ENCODE measurements at regions not wholly inside any gene's neighbourhood (a gene's known extent, or its start where the extent isn't known, plus 50 kb on each side); places are given as distances from the start of the nearest gene placed in this dataset.

DNA sequence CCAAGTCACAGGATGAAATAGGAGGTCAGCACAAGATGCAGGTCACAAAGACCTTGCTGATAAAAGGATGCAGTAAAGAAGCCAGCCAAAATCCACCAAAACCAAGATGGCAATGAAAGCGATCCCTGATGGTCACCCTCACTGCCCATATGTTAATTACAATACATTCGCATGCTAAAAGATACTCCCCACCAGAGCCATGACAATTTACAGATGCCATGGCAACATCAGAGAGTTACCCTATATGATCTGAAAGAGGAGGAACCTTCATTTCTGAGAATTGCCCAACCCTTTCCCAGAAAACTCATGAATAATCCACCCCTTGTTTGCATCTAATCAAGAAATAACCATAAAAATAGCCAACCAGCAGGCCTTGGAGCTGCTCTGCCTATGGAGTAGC lies 709.8 kb downstream of the METTL4 start:
- intact Hi-C loops (cut with DNase I; ENCODE audit: low total_unique reads): no loop called here
- Histone ChIP-seq H3K9me3 (peaks cover 0 to 22% (median 3%) of the 10 kb centered on the region in 4 donors), H3K27me3 (no peaks in the 10 kb centered on the region), H3K4me1 (no peaks in the 10 kb centered on the region), H3K4me3 (no peak overlapping the region), H3K36me3 (no peaks in the 10 kb centered on the region), H3K27ac (no peak overlapping the region)
- 85 to 98% (median 93%) methylated on average over 2 of the region's 2 CpGs for WGBS, 5 donors
- no peak for TF ChIP-seq POLR2AphosphoS5 (IDR thresholded peaks at IDR 0.05)
- TF ChIP-seq POLR2A (IDR thresholded peaks at IDR 0.05): no peak
- TF ChIP-seq, protein P1, sequence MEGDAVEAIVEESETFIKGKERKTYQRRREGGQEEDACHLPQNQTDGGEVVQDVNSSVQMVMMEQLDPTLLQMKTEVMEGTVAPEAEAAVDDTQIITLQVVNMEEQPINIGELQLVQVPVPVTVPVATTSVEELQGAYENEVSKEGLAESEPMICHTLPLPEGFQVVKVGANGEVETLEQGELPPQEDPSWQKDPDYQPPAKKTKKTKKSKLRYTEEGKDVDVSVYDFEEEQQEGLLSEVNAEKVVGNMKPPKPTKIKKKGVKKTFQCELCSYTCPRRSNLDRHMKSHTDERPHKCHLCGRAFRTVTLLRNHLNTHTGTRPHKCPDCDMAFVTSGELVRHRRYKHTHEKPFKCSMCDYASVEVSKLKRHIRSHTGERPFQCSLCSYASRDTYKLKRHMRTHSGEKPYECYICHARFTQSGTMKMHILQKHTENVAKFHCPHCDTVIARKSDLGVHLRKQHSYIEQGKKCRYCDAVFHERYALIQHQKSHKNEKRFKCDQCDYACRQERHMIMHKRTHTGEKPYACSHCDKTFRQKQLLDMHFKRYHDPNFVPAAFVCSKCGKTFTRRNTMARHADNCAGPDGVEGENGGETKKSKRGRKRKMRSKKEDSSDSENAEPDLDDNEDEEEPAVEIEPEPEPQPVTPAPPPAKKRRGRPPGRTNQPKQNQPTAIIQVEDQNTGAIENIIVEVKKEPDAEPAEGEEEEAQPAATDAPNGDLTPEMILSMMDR (IDR thresholded peaks at IDR 0.05): no peak
- no peak for TF ChIP-seq EP300 (IDR thresholded peaks at IDR 0.05)
- DNase-seq: no peak

DNA sequence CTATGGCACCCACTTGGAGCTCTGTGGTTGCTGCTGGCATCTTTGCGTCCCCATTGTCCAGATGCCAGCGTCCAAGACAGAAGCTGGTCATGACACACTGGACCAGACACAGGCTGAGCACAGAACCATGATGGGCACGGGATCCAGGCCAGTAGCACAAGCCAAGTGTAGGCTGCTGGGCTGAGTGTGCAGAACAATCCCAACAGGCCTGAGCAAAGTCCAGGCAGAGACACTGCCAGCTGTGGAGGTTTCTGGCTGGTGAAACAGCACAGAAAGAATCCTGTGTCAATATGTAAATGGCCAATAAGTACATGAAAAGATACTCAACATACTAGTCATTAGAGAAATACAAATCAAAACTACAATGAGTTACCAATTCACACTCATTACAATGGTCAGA lies 705.4 kb downstream of the METTL4 start:
- Histone ChIP-seq H3K9me3 (peaks cover 0 to 22% (median 3%) of the 10 kb centered on the region in 4 donors), H3K27me3 (no peaks in the 10 kb centered on the region)
- intact Hi-C loops (cut with DNase I; ENCODE audit: low total_unique reads): no loop called here

DNA sequence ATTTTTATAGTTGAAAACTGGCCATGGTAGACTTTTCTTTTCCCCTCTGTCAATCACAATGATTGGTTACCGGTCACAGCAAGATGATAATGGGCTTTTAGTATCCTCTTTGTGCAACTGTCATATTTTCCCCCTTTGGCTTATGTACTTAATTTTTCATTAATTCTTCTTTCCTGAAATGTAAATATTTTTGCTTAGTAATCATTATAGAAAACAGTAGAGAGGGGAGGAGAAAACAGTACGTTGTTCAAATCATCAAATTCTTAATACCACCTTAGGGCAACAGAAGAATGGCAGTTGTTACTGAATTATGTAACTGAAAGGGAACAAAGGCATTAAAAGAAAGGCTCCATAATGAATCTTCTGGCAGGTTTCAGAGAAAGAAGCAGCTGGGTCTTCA lies 699.0 kb downstream of the METTL4 start:
- no peak for DNase-seq
- intact Hi-C loops (cut with DNase I; ENCODE audit: low total_unique reads): no loop called here
- Histone ChIP-seq H3K27ac (no peak overlapping the region), H3K36me3 (no peaks in the 10 kb centered on the region), H3K27me3 (no peaks in the 10 kb centered on the region), H3K9me3 (no peaks in the 10 kb centered on the region), H3K4me1 (no peaks in the 10 kb centered on the region), H3K4me3 (no peak overlapping the region)
- TF ChIP-seq, protein P1 (IDR thresholded peaks at IDR 0.05): no peak
- no peak for TF ChIP-seq EP300 (IDR thresholded peaks at IDR 0.05)
- no peak for TF ChIP-seq POLR2A (IDR thresholded peaks at IDR 0.05)
- no peak for TF ChIP-seq POLR2AphosphoS5 (IDR thresholded peaks at IDR 0.05)
- 57 to 77% (median 65%) methylated on average over 2 of the region's 2 CpGs for WGBS, 5 donors

More for the DNA sequence above, 705.4 kb downstream of the METTL4 start:
- Histone ChIP-seq H3K36me3 (no peaks in the 10 kb centered on the region), H3K27ac (no peak overlapping the region), H3K4me3 (no peak overlapping the region), H3K4me1 (no peaks in the 10 kb centered on the region)
- WGBS, 5 donors: 75 to 91% (median 84%) methylated on average over 2 to 3 of the region's 3 CpGs
- no peak for DNase-seq
- no peak for TF ChIP-seq POLR2AphosphoS5 (IDR thresholded peaks at IDR 0.05)
- TF ChIP-seq EP300 (IDR thresholded peaks at IDR 0.05): no peak
- TF ChIP-seq POLR2A (IDR thresholded peaks at IDR 0.05): no peak
- TF ChIP-seq, protein P1 (IDR thresholded peaks at IDR 0.05): no peak

DNA sequence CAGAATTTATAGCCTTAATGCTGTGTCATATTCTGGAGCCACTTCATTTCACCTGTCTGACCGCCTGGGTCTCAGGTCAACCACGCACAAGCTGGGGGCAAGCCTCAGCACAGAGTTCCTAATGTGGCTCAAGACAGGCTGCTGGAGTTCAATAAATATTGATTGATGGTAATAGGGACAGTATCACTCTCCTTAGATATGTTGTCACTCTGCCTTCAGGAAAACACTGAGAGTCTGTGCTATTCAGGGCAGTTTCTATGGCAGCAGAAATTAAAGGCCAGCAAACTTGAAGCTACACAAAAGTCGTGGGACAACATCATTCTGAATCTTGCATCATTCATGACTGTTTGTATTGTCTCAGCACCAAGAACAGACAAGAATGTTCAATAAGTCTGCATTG lies 696.1 kb downstream of the METTL4 start:
- no peaks in the 10 kb centered on the region for H3K4me1 ChIP-seq
- 60 to 70% (median 64%) methylated on average over 3 of the region's 3 CpGs for WGBS, 5 donors
- H3K9me3 ChIP-seq: no peaks in the 10 kb centered on the region
- no peaks in the 10 kb centered on the region for H3K36me3 ChIP-seq
- intact Hi-C loops (cut with DNase I; ENCODE audit: low total_unique reads): no loop called here
- no peaks in the 10 kb centered on the region for H3K27me3 ChIP-seq
- no peak overlapping the region for H3K4me3 ChIP-seq
- no peak overlapping the region for H3K27ac ChIP-seq
- no peak for DNase-seq
- TF ChIP-seq POLR2A (IDR thresholded peaks at IDR 0.05) (no peak), POLR2AphosphoS5 (IDR thresholded peaks at IDR 0.05) (no peak), EP300 (IDR thresholded peaks at IDR 0.05) (no peak)
- TF ChIP-seq, protein P1 (IDR thresholded peaks at IDR 0.05): no peak

Data from stomach (tissue), 8 donors.